Glutamatergic neuron (in vitro differentiated cells): ENCODE measurements at regions not wholly inside any gene's neighbourhood (a gene's known extent, or its start where the extent isn't known, plus 50 kb on each side); places are given as distances from the start of the nearest gene placed in this dataset.

Source experiments
- DNase-seq: peaks from one replicate; pipeline ENCODE4 v3.0.0; 2022
- H3K27ac Mint-ChIP-seq: one replicate; pipeline ENCODE4 v1.8.0; 2020; ENCODE audit warnings: mild to moderate bottlenecking, mixed read lengths, inconsistent platforms; ENCODE audit not compliant: unreplicated experiment
- H3K27me3 Mint-ChIP-seq: one replicate; pipeline ENCODE4 v1.8.0; 2020; ENCODE audit warnings: mild to moderate bottlenecking, moderate library complexity, mixed read lengths, inconsistent platforms; ENCODE audit not compliant: unreplicated experiment
- H3K36me3 Mint-ChIP-seq: one replicate; pipeline ENCODE4 v1.8.0; 2020; ENCODE audit warnings: mild to moderate bottlenecking, mixed read lengths, inconsistent platforms; ENCODE audit not compliant: unreplicated experiment
- H3K4me1 Mint-ChIP-seq: one replicate; pipeline ENCODE4 v1.8.0; 2020; ENCODE audit warnings: mild to moderate bottlenecking, low read depth, mixed read lengths, inconsistent platforms; ENCODE audit not compliant: unreplicated experiment
- H3K4me3 Mint-ChIP-seq: one replicate; pipeline ENCODE4 v1.8.0; 2020; ENCODE audit warnings: mild to moderate bottlenecking, mixed read lengths, inconsistent platforms; ENCODE audit not compliant: unreplicated experiment
- H3K9me3 Mint-ChIP-seq: one replicate; pipeline ENCODE4 v1.8.0; 2020; ENCODE audit warnings: mild to moderate bottlenecking, moderate library complexity, mixed read lengths, inconsistent platforms; ENCODE audit not compliant: unreplicated experiment
- TF ChIP-seq, protein P1 (sequence below): fragments of 200-600 bp; sonication (generic); IDR thresholded peaks from one replicate; pipeline ENCODE4 v1.5.0; 2021; ENCODE audit not compliant: partially characterized antibody, unreplicated experiment

DNA sequence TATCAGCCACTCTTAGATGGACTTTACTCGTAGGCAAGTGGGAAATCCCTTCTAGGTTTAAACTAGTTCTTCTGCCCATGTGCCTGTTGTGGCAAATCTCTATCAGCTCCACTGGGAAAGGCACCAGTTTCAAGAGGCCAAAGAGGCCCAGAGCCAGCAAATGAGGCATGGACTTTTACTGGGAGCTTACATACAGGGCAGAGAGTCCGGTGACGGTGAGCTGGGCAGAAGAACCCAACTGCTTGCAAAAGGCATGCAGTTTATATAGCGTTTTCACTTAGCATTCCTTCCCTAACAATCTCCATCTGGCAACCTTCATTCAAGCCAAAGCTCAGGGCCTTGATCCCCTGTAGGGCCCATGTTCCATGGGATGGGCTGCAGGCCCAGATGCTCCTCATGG, 93.0 kb upstream of the C3orf80 start:
- H3K4me3 Mint-ChIP-seq = no peak overlapping the region
- H3K9me3 Mint-ChIP-seq = no peaks in the 10 kb centered on the region
- peaks cover 2% of the 10 kb centered on the region for H3K4me1 Mint-ChIP-seq
- no peak overlapping the region for H3K27ac Mint-ChIP-seq
- DNase-seq = no peak
- TF ChIP-seq, protein P1, sequence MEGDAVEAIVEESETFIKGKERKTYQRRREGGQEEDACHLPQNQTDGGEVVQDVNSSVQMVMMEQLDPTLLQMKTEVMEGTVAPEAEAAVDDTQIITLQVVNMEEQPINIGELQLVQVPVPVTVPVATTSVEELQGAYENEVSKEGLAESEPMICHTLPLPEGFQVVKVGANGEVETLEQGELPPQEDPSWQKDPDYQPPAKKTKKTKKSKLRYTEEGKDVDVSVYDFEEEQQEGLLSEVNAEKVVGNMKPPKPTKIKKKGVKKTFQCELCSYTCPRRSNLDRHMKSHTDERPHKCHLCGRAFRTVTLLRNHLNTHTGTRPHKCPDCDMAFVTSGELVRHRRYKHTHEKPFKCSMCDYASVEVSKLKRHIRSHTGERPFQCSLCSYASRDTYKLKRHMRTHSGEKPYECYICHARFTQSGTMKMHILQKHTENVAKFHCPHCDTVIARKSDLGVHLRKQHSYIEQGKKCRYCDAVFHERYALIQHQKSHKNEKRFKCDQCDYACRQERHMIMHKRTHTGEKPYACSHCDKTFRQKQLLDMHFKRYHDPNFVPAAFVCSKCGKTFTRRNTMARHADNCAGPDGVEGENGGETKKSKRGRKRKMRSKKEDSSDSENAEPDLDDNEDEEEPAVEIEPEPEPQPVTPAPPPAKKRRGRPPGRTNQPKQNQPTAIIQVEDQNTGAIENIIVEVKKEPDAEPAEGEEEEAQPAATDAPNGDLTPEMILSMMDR = no peak
- H3K36me3 Mint-ChIP-seq = no peaks in the 10 kb centered on the region
- H3K27me3 Mint-ChIP-seq = no peaks in the 10 kb centered on the region

DNA sequence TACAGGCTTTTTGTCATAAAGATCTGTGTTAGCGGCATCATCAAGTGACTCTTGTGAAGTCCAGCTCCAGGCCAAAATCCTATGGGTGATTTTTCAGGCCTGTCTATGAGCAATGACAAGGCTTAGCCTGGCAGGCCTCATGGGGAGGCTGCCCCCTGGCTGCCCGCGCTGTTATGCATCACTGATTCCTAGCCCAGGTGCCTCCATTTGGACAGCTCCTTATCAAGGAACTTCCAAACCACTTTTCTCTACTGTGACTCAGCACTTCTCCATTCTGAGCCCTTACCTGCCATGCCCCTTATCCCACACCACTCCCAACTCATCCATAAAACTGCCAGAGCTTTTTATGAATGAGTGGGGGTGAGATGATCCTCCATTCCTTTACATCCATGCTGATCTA, 91.5 kb upstream of the C3orf80 start:
- Mint-ChIP-seq H3K27ac (no peak overlapping the region), H3K4me3 (no peak overlapping the region), H3K36me3 (no peaks in the 10 kb centered on the region), H3K27me3 (peaks cover 3% of the 10 kb centered on the region), H3K4me1 (peaks cover 2% of the 10 kb centered on the region), H3K9me3 (no peaks in the 10 kb centered on the region)
- TF ChIP-seq, protein P1 = no peak
- no peak for DNase-seq

DNA sequence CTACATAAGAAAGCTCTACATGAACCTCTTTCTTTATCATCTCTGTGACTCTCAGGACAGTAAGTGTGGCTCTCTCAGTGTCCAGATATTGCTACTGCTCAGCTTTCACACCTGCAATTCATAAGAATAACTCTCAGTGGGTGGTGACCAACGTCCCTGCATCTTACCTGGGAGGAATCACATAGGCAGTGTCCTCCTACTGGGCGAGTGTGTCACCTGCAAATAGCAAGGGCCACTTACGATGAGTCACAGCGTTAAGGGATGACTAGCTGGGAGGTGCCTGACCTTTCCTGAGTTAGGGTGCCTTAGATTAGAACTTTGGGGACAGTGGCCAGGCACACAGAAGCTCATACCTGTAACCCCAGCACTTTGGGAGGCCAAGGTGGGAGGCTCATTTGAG, 90.8 kb upstream of the C3orf80 start:
- TF ChIP-seq, protein P1 = no peak
- H3K4me1 Mint-ChIP-seq = peaks cover 2% of the 10 kb centered on the region
- no peaks in the 10 kb centered on the region for H3K36me3 Mint-ChIP-seq
- H3K4me3 Mint-ChIP-seq = no peak overlapping the region
- H3K27me3 Mint-ChIP-seq = peaks cover 3% of the 10 kb centered on the region
- no peaks in the 10 kb centered on the region for H3K9me3 Mint-ChIP-seq
- no peak overlapping the region for H3K27ac Mint-ChIP-seq
- no peak for DNase-seq

DNA sequence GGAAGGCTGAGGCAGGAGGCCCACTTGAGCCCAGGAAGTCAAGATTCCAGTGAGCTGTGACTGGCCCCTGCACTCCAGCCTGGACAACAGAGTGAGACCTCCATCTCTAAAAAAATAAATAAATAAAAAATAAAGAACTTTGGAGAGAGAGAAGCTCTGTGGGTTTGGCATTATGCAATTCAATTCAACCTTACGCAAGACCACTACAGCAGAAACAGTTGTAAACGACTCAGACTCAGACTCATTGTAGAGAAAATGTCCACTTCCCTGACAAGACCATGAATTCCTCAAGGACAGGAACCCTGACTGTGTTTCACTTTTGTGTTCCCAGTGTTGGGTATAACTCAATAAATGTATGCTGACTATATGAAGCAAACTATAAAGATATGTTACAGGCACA, 90.3 kb upstream of the C3orf80 start:
- no peak for DNase-seq
- Mint-ChIP-seq H3K36me3 (no peaks in the 10 kb centered on the region), H3K27ac (no peak overlapping the region), H3K4me3 (no peak overlapping the region), H3K4me1 (peaks cover 2% of the 10 kb centered on the region), H3K27me3 (peaks cover 3% of the 10 kb centered on the region), H3K9me3 (no peaks in the 10 kb centered on the region)
- TF ChIP-seq, protein P1 = no peak

DNA sequence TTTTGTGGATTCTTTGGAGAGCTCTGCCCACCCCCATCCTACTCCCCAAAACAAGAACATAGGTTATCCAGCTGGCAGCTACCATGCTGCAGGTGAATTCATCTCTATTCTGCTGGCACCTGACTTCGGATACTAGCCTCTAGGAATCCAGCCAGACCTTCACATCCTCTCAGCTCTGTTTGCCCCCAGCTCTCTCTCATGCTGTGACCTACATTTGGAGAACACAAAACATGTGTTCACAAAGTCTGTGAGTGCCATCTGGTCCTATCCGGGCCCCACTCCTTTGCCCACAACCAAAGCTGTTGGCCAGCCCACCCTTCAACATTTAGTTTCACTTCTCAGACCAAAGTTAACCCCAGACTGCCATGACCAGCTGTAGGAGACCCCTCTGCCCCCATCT, 89.4 kb upstream of the C3orf80 start:
- DNase-seq = no peak
- TF ChIP-seq, protein P1 = no peak
- H3K36me3 Mint-ChIP-seq = no peaks in the 10 kb centered on the region
- no peaks in the 10 kb centered on the region for H3K9me3 Mint-ChIP-seq
- H3K27ac Mint-ChIP-seq = no peak overlapping the region
- H3K4me3 Mint-ChIP-seq = no peak overlapping the region
- peaks cover 2% of the 10 kb centered on the region for H3K4me1 Mint-ChIP-seq
- peaks cover 3% of the 10 kb centered on the region for H3K27me3 Mint-ChIP-seq
